ENCODE measurements at regions not wholly inside any gene's neighbourhood (a gene's known extent, or its start where the extent isn't known, plus 50 kb on each side); places are given as distances from the start of the nearest gene placed in this dataset.
A peak's percentile ranks its signal among the peaks of the same experiment; 100 is the strongest.

- Histone ChIP-seq H3K4me3 (ENCODE audit: low read depth in 1 of 3, low read length in 3 of 3) (no peak overlapping the region), H3K27me3 (ENCODE audit: control insufficient read depth in 4 of 4, insufficient read depth in 4 of 4, low read length in 3 of 4) (no peaks in the 10 kb centered on the region), H3K36me3 (ENCODE audit: control insufficient read depth in 4 of 4, insufficient read depth in 3 of 4, low read depth in 1 of 4, low read length in 3 of 4) (peaks cover 0 to 2% (median under 1%) of the 10 kb centered on the region in 4 donors), H3K4me1 (ENCODE audit: control insufficient read depth in 4 of 4, insufficient read depth in 4 of 4, low read length in 3 of 4) (peaks cover 0 to 22% (median 10%) of the 10 kb centered on the region in 4 donors), H3K9me3 (ENCODE audit: control insufficient read depth in 4 of 4, low read length in 3 of 4) (no peaks in the 10 kb centered on the region), H3K9ac (ENCODE audit: low read depth in 1 of 2, low read length in 2 of 2) (no peak overlapping the region), H3K27ac (ENCODE audit: low read depth in 1 of 2, low read length in 2 of 2) (peak overlapping the region in 1 of 2 donors; percentile 39)
- DNase-seq (ENCODE audit: low spot score) = no peak
- TF ChIP-seq MAX (IDR thresholded peaks at IDR 0.05) = no peak
- TF ChIP-seq NR2F2 (IDR thresholded peaks at IDR 0.05) = no peak
- peak; percentile 15 for TF ChIP-seq ATF3 (IDR thresholded peaks at IDR 0.05)
- TF ChIP-seq HNF4A (conservative IDR thresholded peaks at IDR 0.05) = peak in 1 of 2 donors; percentile 22
- TF ChIP-seq FOXA2 (IDR thresholded peaks at IDR 0.05) = no peak
- no peak for TF ChIP-seq REST (IDR thresholded peaks at IDR 0.05)
- TF ChIP-seq FOXA1 (IDR thresholded peaks at IDR 0.05) = no peak
- TF ChIP-seq TAF1 (conservative IDR thresholded peaks at IDR 0.05) = no peak
- TF ChIP-seq GABPA (IDR thresholded peaks at IDR 0.05 in 1 of 2, conservative IDR thresholded peaks at IDR 0.05 in 1 of 2) = no peak
- TF ChIP-seq JUND (IDR thresholded peaks at IDR 0.05) = no peak
- no peak for TF ChIP-seq ZBTB33 (IDR thresholded peaks at IDR 0.05)
- TF ChIP-seq RXRA (IDR thresholded peaks at IDR 0.05) = peak in 1 of 2 donors; percentile 23
- TF ChIP-seq EGR1 (IDR thresholded peaks at IDR 0.05; ENCODE audit: low read depth in 2 of 2) = no peak
- TF ChIP-seq YY1 (IDR thresholded peaks at IDR 0.05) = peak; percentile 12
- peak; percentile 83 to 84 for TF ChIP-seq RAD21 (IDR thresholded peaks at IDR 0.05)
- TF ChIP-seq HNF4G (IDR thresholded peaks at IDR 0.05) = no peak
- peak; percentile 75 for TF ChIP-seq CTCF (IDR thresholded peaks at IDR 0.05; ENCODE audit: low read depth, low read length, missing input control)
- no peak for TF ChIP-seq SP1 (IDR thresholded peaks at IDR 0.05)
- 23% methylated on average over 7 of the region's 7 CpGs for WGBS
Measured at GRCh38 chr16:9647981-9648701, 534.1 kb downstream of the GRIN2A start.

Measured in liver (tissue), 8 donors.